ENCODE measurements at regions not wholly inside any gene's neighbourhood (a gene's known extent, or its start where the extent isn't known, plus 50 kb on each side); places are given as distances from the start of the nearest gene placed in this dataset.
A peak's percentile ranks its signal among the peaks of the same experiment; 100 is the strongest.

DNA sequence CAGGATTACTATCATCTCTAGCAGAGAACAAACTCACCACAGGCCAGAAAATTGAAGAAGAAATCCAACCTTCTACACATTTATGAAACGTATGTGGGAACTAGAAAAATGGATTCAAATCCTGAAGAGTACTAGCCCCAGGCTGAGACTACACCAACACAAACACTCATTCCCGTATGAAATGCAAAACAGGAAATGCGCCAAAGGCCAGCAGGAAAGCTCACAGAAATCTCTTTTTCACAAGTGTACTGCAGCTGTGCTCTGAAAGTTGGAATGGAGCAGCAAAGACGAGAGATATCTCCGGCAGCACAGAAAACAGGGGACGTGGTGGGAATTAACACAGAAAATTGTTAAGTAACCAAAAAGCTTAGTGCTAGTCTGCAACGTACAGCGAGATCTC, 913.5 kb downstream of the TDRD15 start:
- Histone ChIP-seq H3K79me1 (ENCODE audit: low read depth, low read length) (no peaks in the 10 kb centered on the region), H3K27ac (replicated peaks; ENCODE audit: low read length) (no peak overlapping the region)

DNA sequence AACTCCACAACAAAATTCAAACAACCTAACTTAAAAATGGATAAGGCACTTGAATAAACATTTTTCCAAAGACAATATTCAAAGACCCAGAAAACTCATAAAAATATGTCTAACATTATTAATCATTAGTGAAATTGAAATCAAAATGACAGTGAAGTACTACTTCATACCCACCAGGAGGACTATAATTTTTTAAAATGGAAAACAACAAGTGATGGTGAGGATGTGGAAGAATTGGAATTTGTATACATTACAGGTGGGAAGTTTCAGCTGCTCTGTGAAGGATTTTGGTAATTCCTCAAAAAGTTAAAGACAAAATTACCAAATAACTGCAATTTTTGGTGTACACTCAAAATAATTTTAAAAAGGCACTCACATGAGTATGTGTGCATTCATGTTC, 920.0 kb downstream of the TDRD15 start:
- H3K4ac ChIP-seq (ENCODE audit: low read length), result no peak overlapping the region
- H2AK5ac ChIP-seq (ENCODE audit: low read depth, low read length), result no peak overlapping the region
- no peak overlapping the region for H3K27ac ChIP-seq (replicated peaks; ENCODE audit: low read length)
- no peak overlapping the region for H4K91ac ChIP-seq (ENCODE audit: low read depth, low read length, poor library complexity)
- no peak overlapping the region for H3K18ac ChIP-seq (ENCODE audit: low read length)
- H3K79me1 ChIP-seq (ENCODE audit: low read depth, low read length), result no peaks in the 10 kb centered on the region
- DNase-seq (ENCODE audit: low spot score), result no peak
- no peaks in the 10 kb centered on the region for H3K27me3 ChIP-seq (ENCODE audit: control insufficient read depth in 3 of 3, insufficient read depth in 3 of 3, low read depth in 1 of 3, low read length in 3 of 3)
- H3K9me3 ChIP-seq (replicated peaks in 1 of 2; ENCODE audit: control insufficient read depth in 2 of 2, insufficient read depth in 1 of 2, low read depth in 1 of 2, low read length in 2 of 2), result no peaks in the 10 kb centered on the region
- no peak overlapping the region for H3K14ac ChIP-seq (ENCODE audit: low read length)
- H2BK15ac ChIP-seq (ENCODE audit: low read length), result no peak overlapping the region
- H2BK120ac ChIP-seq (ENCODE audit: low read depth, low read length), result no peak overlapping the region
- no peak overlapping the region for H3K4me2 ChIP-seq (ENCODE audit: insufficient read depth, low read length, poor library complexity, severe bottlenecking)
- no peaks in the 10 kb centered on the region for H3K36me3 ChIP-seq (replicated peaks in 1 of 2; ENCODE audit: control insufficient read depth in 2 of 2, insufficient read depth in 2 of 2, low read length in 2 of 2)
- H3K9ac ChIP-seq (ENCODE audit: low read depth, low read length, poor library complexity), result no peak overlapping the region
- H4K8ac ChIP-seq (ENCODE audit: low read depth, low read length), result no peak overlapping the region
- H3K23ac ChIP-seq (ENCODE audit: low read depth, low read length, poor library complexity), result no peak overlapping the region
- no peak overlapping the region for H2BK12ac ChIP-seq (ENCODE audit: low read length)
- H2BK5ac ChIP-seq (ENCODE audit: low read length), result no peak overlapping the region
- H2AFZ ChIP-seq (ENCODE audit: low read length), result no peak overlapping the region
- no peak overlapping the region for H3K4me3 ChIP-seq (ENCODE audit: low read length in 2 of 2)
- H3K4me1 ChIP-seq (ENCODE audit: control insufficient read depth in 2 of 2, insufficient read depth in 1 of 2, low read depth in 1 of 2, low read length in 2 of 2), result no peaks in the 10 kb centered on the region

More for the DNA sequence above, 913.5 kb downstream of the TDRD15 start:
- Histone ChIP-seq H2AFZ (ENCODE audit: low read length) (peak overlapping the region; percentile 19), H3K4me2 (ENCODE audit: insufficient read depth, low read length, poor library complexity, severe bottlenecking) (no peak overlapping the region), H3K23ac (ENCODE audit: low read depth, low read length, poor library complexity) (no peak overlapping the region), H3K4ac (ENCODE audit: low read length) (no peak overlapping the region), H3K9me3 (replicated peaks in 1 of 2; ENCODE audit: control insufficient read depth in 2 of 2, insufficient read depth in 1 of 2, low read depth in 1 of 2, low read length in 2 of 2) (peaks cover 0 to 2% of the 10 kb centered on the region in 2 donors), H2BK15ac (ENCODE audit: low read length) (no peak overlapping the region), H3K14ac (ENCODE audit: low read length) (no peak overlapping the region), H2BK120ac (ENCODE audit: low read depth, low read length) (no peak overlapping the region), H4K91ac (ENCODE audit: low read depth, low read length, poor library complexity) (no peak overlapping the region), H3K4me1 (ENCODE audit: control insufficient read depth in 2 of 2, insufficient read depth in 1 of 2, low read depth in 1 of 2, low read length in 2 of 2) (no peaks in the 10 kb centered on the region), H3K9ac (ENCODE audit: low read depth, low read length, poor library complexity) (no peak overlapping the region), H3K27me3 (ENCODE audit: control insufficient read depth in 3 of 3, insufficient read depth in 3 of 3, low read depth in 1 of 3, low read length in 3 of 3) (no peaks in the 10 kb centered on the region), H3K4me3 (ENCODE audit: low read length in 2 of 2) (no peak overlapping the region), H3K18ac (ENCODE audit: low read length) (no peak overlapping the region), H2BK5ac (ENCODE audit: low read length) (no peak overlapping the region), H4K8ac (ENCODE audit: low read depth, low read length) (no peak overlapping the region), H2AK5ac (ENCODE audit: low read depth, low read length) (no peak overlapping the region), H2BK12ac (ENCODE audit: low read length) (no peak overlapping the region), H3K36me3 (replicated peaks in 1 of 2; ENCODE audit: control insufficient read depth in 2 of 2, insufficient read depth in 2 of 2, low read length in 2 of 2) (no peaks in the 10 kb centered on the region)
- no CpG with 5 or more reads among the region's 8 CpGs for WGBS, 2 donors (ENCODE audit: extremely low coverage in 2 of 2, insufficient read length in 2 of 2, insufficient replicate concordance in 1 of 2)
- no peak for DNase-seq (ENCODE audit: low spot score)

DNA sequence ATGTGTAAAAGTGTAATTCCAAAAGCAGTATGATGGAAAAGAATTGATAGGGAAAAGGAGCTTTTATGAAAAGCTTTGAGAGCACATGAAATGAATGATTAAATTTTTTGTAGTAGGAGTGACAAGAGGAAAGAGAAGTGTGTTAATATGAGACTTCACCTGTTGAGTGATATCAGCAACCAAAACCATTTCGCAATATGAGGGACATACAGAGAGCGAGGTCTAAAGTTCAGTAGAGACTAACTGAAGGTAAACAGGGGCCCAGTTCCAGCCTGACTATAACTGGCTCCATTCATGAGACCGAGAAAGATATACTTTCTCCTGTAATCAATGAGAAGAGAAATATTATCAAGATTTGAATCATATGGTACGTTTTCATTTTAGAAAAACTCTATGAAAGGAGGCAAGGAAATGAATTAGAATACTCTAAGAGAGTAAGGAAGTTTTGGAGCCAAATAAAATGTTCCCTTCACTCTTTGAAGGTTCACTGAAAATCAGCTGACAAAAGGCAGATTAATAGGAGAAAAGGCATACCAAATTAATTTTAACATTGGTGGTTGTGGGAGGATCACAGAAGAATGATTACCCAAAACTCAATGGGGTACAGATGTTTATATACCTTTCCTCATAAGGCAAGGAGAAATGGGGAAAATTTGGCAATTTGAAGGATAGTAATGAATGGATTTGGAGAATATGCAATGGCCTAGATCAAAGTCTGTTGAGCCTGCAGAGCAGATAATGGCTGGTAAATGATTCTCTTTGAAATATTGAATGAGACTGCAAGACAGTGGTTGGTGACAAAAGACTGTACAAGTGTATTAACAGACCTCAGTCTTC, 932.2 kb downstream of the TDRD15 start:
- Histone ChIP-seq H3K18ac (ENCODE audit: low read length) (no peak overlapping the region), H3K4ac (ENCODE audit: low read length) (no peak overlapping the region), H3K4me3 (ENCODE audit: low read length in 2 of 2) (no peak overlapping the region), H2BK15ac (ENCODE audit: low read length) (no peak overlapping the region), H3K36me3 (replicated peaks in 1 of 2; ENCODE audit: control insufficient read depth in 2 of 2, insufficient read depth in 2 of 2, low read length in 2 of 2) (no peaks in the 10 kb centered on the region), H4K91ac (ENCODE audit: low read depth, low read length, poor library complexity) (no peak overlapping the region), H3K14ac (ENCODE audit: low read length) (no peak overlapping the region), H2BK12ac (ENCODE audit: low read length) (no peak overlapping the region), H2BK5ac (ENCODE audit: low read length) (no peak overlapping the region), H2AK5ac (ENCODE audit: low read depth, low read length) (no peak overlapping the region), H4K8ac (ENCODE audit: low read depth, low read length) (no peak overlapping the region), H2BK120ac (ENCODE audit: low read depth, low read length) (no peak overlapping the region), H3K4me2 (ENCODE audit: insufficient read depth, low read length, poor library complexity, severe bottlenecking) (no peak overlapping the region), H2AFZ (ENCODE audit: low read length) (no peak overlapping the region), H3K4me1 (ENCODE audit: control insufficient read depth in 2 of 2, insufficient read depth in 1 of 2, low read depth in 1 of 2, low read length in 2 of 2) (no peaks in the 10 kb centered on the region), H3K27ac (replicated peaks; ENCODE audit: low read length) (no peak overlapping the region), H3K9ac (ENCODE audit: low read depth, low read length, poor library complexity) (no peak overlapping the region), H3K27me3 (ENCODE audit: control insufficient read depth in 3 of 3, insufficient read depth in 3 of 3, low read depth in 1 of 3, low read length in 3 of 3) (no peaks in the 10 kb centered on the region), H3K79me1 (ENCODE audit: low read depth, low read length) (no peaks in the 10 kb centered on the region), H3K23ac (ENCODE audit: low read depth, low read length, poor library complexity) (no peak overlapping the region), H3K9me3 (replicated peaks in 1 of 2; ENCODE audit: control insufficient read depth in 2 of 2, insufficient read depth in 1 of 2, low read depth in 1 of 2, low read length in 2 of 2) (no peaks in the 10 kb centered on the region)
- no CpG with 5 or more reads among the region's 4 CpGs for WGBS, 2 donors (ENCODE audit: extremely low coverage in 2 of 2, insufficient read length in 2 of 2, insufficient replicate concordance in 1 of 2)
- DNase-seq (ENCODE audit: low spot score), result no peak

DNA sequence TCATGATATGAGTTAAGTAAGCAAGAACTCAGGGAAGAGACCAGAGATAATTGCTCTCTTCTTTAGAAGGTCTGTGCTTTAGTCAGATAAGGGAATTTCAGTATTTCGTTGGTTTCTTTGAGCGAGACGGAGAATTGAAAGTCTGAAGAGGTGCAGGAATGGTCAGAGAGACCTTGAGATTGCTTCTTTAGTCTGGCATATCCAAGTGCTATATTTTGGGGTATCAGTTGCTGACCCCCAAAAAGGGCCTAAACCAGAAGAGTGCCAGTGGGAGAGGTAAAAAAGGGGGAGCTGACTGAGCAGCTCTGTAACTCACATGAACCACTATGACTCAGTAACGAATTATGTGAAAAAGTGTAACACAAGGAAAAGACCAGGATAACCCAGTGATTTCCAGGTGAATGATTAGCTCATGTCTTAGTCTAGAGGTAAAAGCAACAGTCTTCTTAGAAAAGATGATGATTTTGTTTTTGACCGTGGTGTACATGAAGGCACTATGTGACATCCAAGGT, 932.9 kb downstream of the TDRD15 start:
- Histone ChIP-seq H3K18ac (ENCODE audit: low read length) (no peak overlapping the region), H3K79me1 (ENCODE audit: low read depth, low read length) (no peaks in the 10 kb centered on the region), H4K91ac (ENCODE audit: low read depth, low read length, poor library complexity) (no peak overlapping the region), H2BK15ac (ENCODE audit: low read length) (no peak overlapping the region), H4K8ac (ENCODE audit: low read depth, low read length) (no peak overlapping the region), H3K9ac (ENCODE audit: low read depth, low read length, poor library complexity) (no peak overlapping the region), H2BK120ac (ENCODE audit: low read depth, low read length) (no peak overlapping the region), H2BK5ac (ENCODE audit: low read length) (no peak overlapping the region), H3K23ac (ENCODE audit: low read depth, low read length, poor library complexity) (no peak overlapping the region), H3K4ac (ENCODE audit: low read length) (no peak overlapping the region), H2AK5ac (ENCODE audit: low read depth, low read length) (no peak overlapping the region), H3K4me2 (ENCODE audit: insufficient read depth, low read length, poor library complexity, severe bottlenecking) (no peak overlapping the region), H3K36me3 (replicated peaks in 1 of 2; ENCODE audit: control insufficient read depth in 2 of 2, insufficient read depth in 2 of 2, low read length in 2 of 2) (no peaks in the 10 kb centered on the region), H3K27me3 (ENCODE audit: control insufficient read depth in 3 of 3, insufficient read depth in 3 of 3, low read depth in 1 of 3, low read length in 3 of 3) (no peaks in the 10 kb centered on the region), H3K14ac (ENCODE audit: low read length) (no peak overlapping the region), H3K4me3 (ENCODE audit: low read length in 2 of 2) (no peak overlapping the region), H3K4me1 (ENCODE audit: control insufficient read depth in 2 of 2, insufficient read depth in 1 of 2, low read depth in 1 of 2, low read length in 2 of 2) (no peaks in the 10 kb centered on the region), H3K27ac (replicated peaks; ENCODE audit: low read length) (no peak overlapping the region), H2BK12ac (ENCODE audit: low read length) (no peak overlapping the region), H2AFZ (ENCODE audit: low read length) (no peak overlapping the region), H3K9me3 (replicated peaks in 1 of 2; ENCODE audit: control insufficient read depth in 2 of 2, insufficient read depth in 1 of 2, low read depth in 1 of 2, low read length in 2 of 2) (no peaks in the 10 kb centered on the region)
- no peak for DNase-seq (ENCODE audit: low spot score)
- WGBS, 2 donors (ENCODE audit: extremely low coverage in 2 of 2, insufficient read length in 2 of 2, insufficient replicate concordance in 1 of 2), result no CpG with 5 or more reads among the region's 5 CpGs
